HepG2 (cell line): ENCODE measurements at regions not wholly inside any gene's neighbourhood (a gene's known extent, or its start where the extent isn't known, plus 50 kb on each side); places are given as distances from the start of the nearest gene placed in this dataset.
"Not testable (repeated sequence)": the region's sequence is repeated elsewhere in the genome, so short reads cannot be mapped to it uniquely, and the experiment has no call there.

ENCODE experiments used
- CENPBD1 ChIP-seq: sonication (generic); formaldehyde crosslinking; IDR thresholded peaks from 2 replicates; pipeline ENCODE4 v1.8.0; 2022; ENCODE audit warnings: missing genetic modification reagents, low read depth, mild to moderate bottlenecking, borderline replicate concordance
- E2F1 ChIP-seq: sonication (generic); formaldehyde crosslinking; IDR thresholded peaks from 2 replicates; pipeline ENCODE4 v1.5.0; 2020; ENCODE audit warnings: missing genetic modification reagents
- HNRNPH1 ChIP-seq: fragments of 200-400 bp; formaldehyde crosslinking; optimal IDR thresholded peaks from 2 replicates; pipeline ENCODE3; 2017; ENCODE audit warnings: mild to moderate bottlenecking, low read depth, low read length
- MXI1 ChIP-seq: IDR thresholded peaks from 3 replicates; pipeline ENCODE4 v1.6.1; 2012; ENCODE audit warnings: low read depth, low read length, inconsistent platforms, borderline replicate concordance
- PITX1 ChIP-seq: sonication (generic); formaldehyde crosslinking; IDR thresholded peaks from 2 replicates; pipeline ENCODE4 v1.5.1; 2020; ENCODE audit warnings: mild to moderate bottlenecking, missing genetic modification reagents
- POLR2AphosphoS5 ChIP-seq: IDR thresholded peaks from 2 replicates; pipeline ENCODE4 v1.6.1; 2012; ENCODE audit warnings: low read depth, low read length
- SP1 ChIP-seq, 2 experiments: fragments of 450-650 bp in 1 of 2; sonication (generic) in 1 of 2; formaldehyde crosslinking in 1 of 2; IDR thresholded peaks; 2 replicates each; pipeline versions ENCODE4 v1.4.0 to v1.6.1; 2016 to 2020; ENCODE audit warnings: missing genetic modification reagents in 1 of 2
- ZNF598 ChIP-seq: sonication (generic); formaldehyde crosslinking; IDR thresholded peaks from 2 replicates; pipeline ENCODE4 v1.5.1; 2020; ENCODE audit warnings: mild to moderate bottlenecking, missing genetic modification reagents, borderline replicate concordance
- TF ChIP-seq, protein P1 (sequence below): conservative IDR thresholded peaks from 2 replicates; pipeline ENCODE4 v1.6.1; 2018; ENCODE audit warnings: missing genetic modification reagents
- TF ChIP-seq, protein P2 (sequence below): sonication (generic); formaldehyde crosslinking; IDR thresholded peaks from 2 replicates; pipeline ENCODE4 v1.5.0; 2020; ENCODE audit warnings: mild to moderate bottlenecking, missing genetic modification reagents, moderate library complexity

- not testable (repeated sequence) for TF ChIP-seq POLR2AphosphoS5; SP1 (IDR thresholded peaks at IDR 0.05); SP1 (CRISPR knock-in tag; IDR thresholded peaks at IDR 0.05); MXI1; PITX1 (CRISPR knock-in tag); HNRNPH1; CENPBD1 (CRISPR knock-in tag); E2F1 (CRISPR knock-in tag); ZNF598 (CRISPR knock-in tag)
- TF ChIP-seq, protein P1, sequence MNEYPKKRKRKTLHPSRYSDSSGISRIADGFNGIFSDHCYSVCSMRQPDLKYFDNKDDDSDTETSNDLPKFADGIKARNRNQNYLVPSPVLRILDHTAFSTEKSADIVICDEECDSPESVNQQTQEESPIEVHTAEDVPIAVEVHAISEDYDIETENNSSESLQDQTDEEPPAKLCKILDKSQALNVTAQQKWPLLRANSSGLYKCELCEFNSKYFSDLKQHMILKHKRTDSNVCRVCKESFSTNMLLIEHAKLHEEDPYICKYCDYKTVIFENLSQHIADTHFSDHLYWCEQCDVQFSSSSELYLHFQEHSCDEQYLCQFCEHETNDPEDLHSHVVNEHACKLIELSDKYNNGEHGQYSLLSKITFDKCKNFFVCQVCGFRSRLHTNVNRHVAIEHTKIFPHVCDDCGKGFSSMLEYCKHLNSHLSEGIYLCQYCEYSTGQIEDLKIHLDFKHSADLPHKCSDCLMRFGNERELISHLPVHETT (CRISPR knock-in tag) = not testable (repeated sequence)
- TF ChIP-seq, protein P2, sequence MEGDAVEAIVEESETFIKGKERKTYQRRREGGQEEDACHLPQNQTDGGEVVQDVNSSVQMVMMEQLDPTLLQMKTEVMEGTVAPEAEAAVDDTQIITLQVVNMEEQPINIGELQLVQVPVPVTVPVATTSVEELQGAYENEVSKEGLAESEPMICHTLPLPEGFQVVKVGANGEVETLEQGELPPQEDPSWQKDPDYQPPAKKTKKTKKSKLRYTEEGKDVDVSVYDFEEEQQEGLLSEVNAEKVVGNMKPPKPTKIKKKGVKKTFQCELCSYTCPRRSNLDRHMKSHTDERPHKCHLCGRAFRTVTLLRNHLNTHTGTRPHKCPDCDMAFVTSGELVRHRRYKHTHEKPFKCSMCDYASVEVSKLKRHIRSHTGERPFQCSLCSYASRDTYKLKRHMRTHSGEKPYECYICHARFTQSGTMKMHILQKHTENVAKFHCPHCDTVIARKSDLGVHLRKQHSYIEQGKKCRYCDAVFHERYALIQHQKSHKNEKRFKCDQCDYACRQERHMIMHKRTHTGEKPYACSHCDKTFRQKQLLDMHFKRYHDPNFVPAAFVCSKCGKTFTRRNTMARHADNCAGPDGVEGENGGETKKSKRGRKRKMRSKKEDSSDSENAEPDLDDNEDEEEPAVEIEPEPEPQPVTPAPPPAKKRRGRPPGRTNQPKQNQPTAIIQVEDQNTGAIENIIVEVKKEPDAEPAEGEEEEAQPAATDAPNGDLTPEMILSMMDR = not testable (repeated sequence)
These were observed 4034.6 kb upstream of the TPTE start for GRCh38 chr21:6486821-6487220.
